ENCODE measurements at regions not wholly inside any gene's neighbourhood (a gene's known extent, or its start where the extent isn't known, plus 50 kb on each side); places are given as distances from the start of the nearest gene placed in this dataset.
"Not testable (repeated sequence)": the region's sequence is repeated elsewhere in the genome, so short reads cannot be mapped to it uniquely, and the experiment has no call there.

DNA sequence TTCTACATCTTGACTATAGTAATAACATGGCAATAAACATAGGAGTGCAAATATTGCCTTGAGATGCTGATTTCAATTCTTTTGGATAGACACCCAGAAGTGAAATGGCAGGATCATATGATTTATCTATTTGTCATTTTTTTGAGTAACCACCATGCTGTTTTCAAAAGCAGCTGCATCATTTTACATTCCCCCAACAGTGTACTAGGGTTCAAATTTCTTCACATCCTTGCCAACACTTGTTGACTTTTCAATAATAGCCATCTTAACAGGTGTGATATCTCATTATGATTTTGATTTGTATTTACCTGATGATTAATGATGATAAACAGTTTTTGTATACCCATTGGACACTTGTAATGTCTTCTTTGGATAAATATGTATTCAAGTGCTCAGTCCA is 90.8 kb downstream of the STRADB start:
- no peak for DNase-seq (ENCODE audit: low read depth in 2 of 2)
- Histone ChIP-seq H3K79me2 (ENCODE audit: control insufficient read depth, insufficient read depth, low read length) (no peaks in the 10 kb centered on the region), H3K4me3 (replicated peaks in 1 of 4; ENCODE audit: control extremely low read depth in 1 of 4, insufficient read depth in 1 of 4, low read depth in 3 of 4, low read length in 4 of 4) (no peak overlapping the region), H3K4me2 (ENCODE audit: extremely low read depth, insufficient read depth, low read length) (no peak overlapping the region), H3K9ac (ENCODE audit: insufficient read depth, low read length) (no peak overlapping the region), H3K9me3 (ENCODE audit: control insufficient read depth, insufficient read depth, low read depth, low read length) (no peaks in the 10 kb centered on the region), H3K36me3 (ENCODE audit: control insufficient read depth, insufficient read depth, low read length) (no peaks in the 10 kb centered on the region), H3K27ac (ENCODE audit: insufficient read depth, low read length) (no peak overlapping the region), H4K20me1 (ENCODE audit: control insufficient read depth, extremely low read depth, insufficient read depth, low read length) (no peaks in the 10 kb centered on the region), H2AFZ (ENCODE audit: low read length) (no peak overlapping the region), H3K27me3 (ENCODE audit: control insufficient read depth, insufficient read depth, low read length) (no peaks in the 10 kb centered on the region), H3K4me1 (ENCODE audit: control insufficient read depth, extremely low read depth, insufficient read depth, low read length) (peaks cover 3% of the 10 kb centered on the region)
- no peak for TF ChIP-seq EZH2 (IDR thresholded peaks at IDR 0.05; ENCODE audit: low read length, missing control alignments)
- TF ChIP-seq, protein P1, sequence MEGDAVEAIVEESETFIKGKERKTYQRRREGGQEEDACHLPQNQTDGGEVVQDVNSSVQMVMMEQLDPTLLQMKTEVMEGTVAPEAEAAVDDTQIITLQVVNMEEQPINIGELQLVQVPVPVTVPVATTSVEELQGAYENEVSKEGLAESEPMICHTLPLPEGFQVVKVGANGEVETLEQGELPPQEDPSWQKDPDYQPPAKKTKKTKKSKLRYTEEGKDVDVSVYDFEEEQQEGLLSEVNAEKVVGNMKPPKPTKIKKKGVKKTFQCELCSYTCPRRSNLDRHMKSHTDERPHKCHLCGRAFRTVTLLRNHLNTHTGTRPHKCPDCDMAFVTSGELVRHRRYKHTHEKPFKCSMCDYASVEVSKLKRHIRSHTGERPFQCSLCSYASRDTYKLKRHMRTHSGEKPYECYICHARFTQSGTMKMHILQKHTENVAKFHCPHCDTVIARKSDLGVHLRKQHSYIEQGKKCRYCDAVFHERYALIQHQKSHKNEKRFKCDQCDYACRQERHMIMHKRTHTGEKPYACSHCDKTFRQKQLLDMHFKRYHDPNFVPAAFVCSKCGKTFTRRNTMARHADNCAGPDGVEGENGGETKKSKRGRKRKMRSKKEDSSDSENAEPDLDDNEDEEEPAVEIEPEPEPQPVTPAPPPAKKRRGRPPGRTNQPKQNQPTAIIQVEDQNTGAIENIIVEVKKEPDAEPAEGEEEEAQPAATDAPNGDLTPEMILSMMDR (conservative IDR thresholded peaks at IDR 0.05 in 1 of 2, IDR thresholded peaks at IDR 0.05 in 1 of 2; ENCODE audit: low read depth in 1 of 2, low read length in 2 of 2), result no peak

DNA sequence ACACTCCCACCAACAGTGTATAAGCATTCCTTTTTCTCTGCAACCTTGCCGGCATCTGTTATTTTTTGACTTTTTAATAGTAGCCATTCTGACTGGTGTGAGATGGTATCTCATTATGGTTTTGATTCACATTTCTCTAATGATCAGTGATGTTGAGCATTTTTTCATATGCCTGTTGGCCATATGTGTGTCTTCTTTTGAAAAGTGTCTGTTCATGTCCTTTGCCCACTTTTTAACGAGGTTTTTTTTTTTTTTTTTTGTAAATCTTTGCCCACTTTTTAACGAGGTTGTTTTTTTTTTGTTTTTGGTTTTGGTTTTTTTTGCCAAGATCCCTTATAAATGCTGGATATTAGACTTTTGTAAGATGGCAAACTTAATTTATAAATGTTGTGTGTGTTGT is 87.7 kb downstream of the STRADB start:
- H2AFZ ChIP-seq (ENCODE audit: low read length); H3K27ac ChIP-seq (ENCODE audit: insufficient read depth, low read length); H3K4me3 ChIP-seq (replicated peaks in 1 of 4; ENCODE audit: control extremely low read depth in 1 of 4, insufficient read depth in 1 of 4, low read depth in 3 of 4, low read length in 4 of 4); H3K9me3 ChIP-seq (ENCODE audit: control insufficient read depth, insufficient read depth, low read depth, low read length); H4K20me1 ChIP-seq (ENCODE audit: control insufficient read depth, extremely low read depth, insufficient read depth, low read length); H3K27me3 ChIP-seq (ENCODE audit: control insufficient read depth, insufficient read depth, low read length); H3K4me1 ChIP-seq (ENCODE audit: control insufficient read depth, extremely low read depth, insufficient read depth, low read length); H3K36me3 ChIP-seq (ENCODE audit: control insufficient read depth, insufficient read depth, low read length); DNase-seq (ENCODE audit: low read depth in 2 of 2); H3K9ac ChIP-seq (ENCODE audit: insufficient read depth, low read length); H3K79me2 ChIP-seq (ENCODE audit: control insufficient read depth, insufficient read depth, low read length); H3K4me2 ChIP-seq (ENCODE audit: extremely low read depth, insufficient read depth, low read length): not testable (repeated sequence)

DNA sequence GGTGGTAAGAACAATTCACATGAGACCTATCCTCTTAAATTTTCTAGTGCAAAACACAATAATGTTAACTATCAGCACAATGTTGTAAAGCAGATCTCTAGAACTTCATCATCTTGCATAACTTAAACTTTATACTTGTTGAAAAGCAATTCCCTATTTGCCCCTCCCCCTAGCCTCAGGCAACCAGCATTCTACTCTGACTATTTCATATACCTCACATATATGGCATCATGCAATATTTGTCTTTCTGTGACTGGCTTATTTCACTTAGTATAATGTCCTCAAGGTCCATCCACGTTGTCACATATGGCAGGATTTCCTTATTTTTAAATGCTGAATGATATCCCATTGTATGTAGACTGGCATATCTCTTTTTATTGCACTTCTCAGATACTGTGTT is 86.5 kb downstream of the STRADB start:
- TF ChIP-seq, protein P1 (conservative IDR thresholded peaks at IDR 0.05 in 1 of 2, IDR thresholded peaks at IDR 0.05 in 1 of 2; ENCODE audit: low read depth in 1 of 2, low read length in 2 of 2), result no peak
- TF ChIP-seq EZH2 (IDR thresholded peaks at IDR 0.05; ENCODE audit: low read length, missing control alignments), result no peak
- H3K4me2 ChIP-seq (ENCODE audit: extremely low read depth, insufficient read depth, low read length), result no peak overlapping the region
- no peak for DNase-seq (ENCODE audit: low read depth in 2 of 2)

More for the DNA sequence above, 86.5 kb downstream of the STRADB start:
- Histone ChIP-seq H3K9me3 (ENCODE audit: control insufficient read depth, insufficient read depth, low read depth, low read length) (no peaks in the 10 kb centered on the region), H3K27me3 (ENCODE audit: control insufficient read depth, insufficient read depth, low read length) (no peaks in the 10 kb centered on the region), H3K9ac (ENCODE audit: insufficient read depth, low read length) (no peak overlapping the region), H3K36me3 (ENCODE audit: control insufficient read depth, insufficient read depth, low read length) (no peaks in the 10 kb centered on the region), H3K79me2 (ENCODE audit: control insufficient read depth, insufficient read depth, low read length) (no peaks in the 10 kb centered on the region), H4K20me1 (ENCODE audit: control insufficient read depth, extremely low read depth, insufficient read depth, low read length) (no peaks in the 10 kb centered on the region), H3K4me3 (replicated peaks in 1 of 4; ENCODE audit: control extremely low read depth in 1 of 4, insufficient read depth in 1 of 4, low read depth in 3 of 4, low read length in 4 of 4) (no peak overlapping the region), H2AFZ (ENCODE audit: low read length) (no peak overlapping the region), H3K27ac (ENCODE audit: insufficient read depth, low read length) (no peak overlapping the region), H3K4me1 (ENCODE audit: control insufficient read depth, extremely low read depth, insufficient read depth, low read length) (no peaks in the 10 kb centered on the region)
